Adrenal gland (tissue), 7 donors: ENCODE measurements at regions not wholly inside any gene's neighbourhood (a gene's known extent, or its start where the extent isn't known, plus 50 kb on each side); places are given as distances from the start of the nearest gene placed in this dataset.

Source experiments
- DNase-seq, 7 donors: peaks; one replicate each; pipeline ENCODE4 v3.0.0-alpha.2; 2019 to 2020
- H3K27ac ChIP-seq, 5 donors: fragments of 200-600 bp; sonication (generic) in 4 of 5; 1 replicate in 3 of 5; 2 replicates in 2 of 5; pipeline versions ENCODE4 v1.5.1 to v1.8.0; 2016 to 2020; ENCODE audit warnings: mild to moderate bottlenecking in 1 of 5
- H3K27me3 ChIP-seq: fragments of 200-600 bp; 2 replicates; pipeline ENCODE4 v1.8.0; 2021
- H3K36me3 ChIP-seq, 2 donors: fragments of 200-600 bp; replicated peaks in 1 of 2; 1 replicate in 1 of 2; 2 replicates in 1 of 2; pipeline versions ENCODE4 v1.5.1 to v1.8.0; 2018 to 2022
- H3K4me1 ChIP-seq, 2 donors: fragments of 200-600 bp; replicated peaks in 1 of 2; 1 replicate in 1 of 2; 2 replicates in 1 of 2; pipeline versions ENCODE4 v1.5.1 to v1.8.0; 2018 to 2021
- H3K4me3 ChIP-seq, 4 donors: fragments of 200-600 bp; sonication (generic) in 3 of 4; one replicate each; pipeline ENCODE4 v1.5.1; 2016 to 2018
- H3K9me3 ChIP-seq, 3 donors: fragments of 200-600 bp; sonication (generic) in 1 of 3; replicated peaks in 1 of 3; 1 replicate in 2 of 3; 2 replicates in 1 of 3; pipeline versions ENCODE4 v1.5.1 to v1.8.0; 2016 to 2021
- CTCF ChIP-seq, 6 experiments: fragments of 450-650 bp in 4 of 6; fragments of 200-600 bp in 2 of 6; sonication (generic) in 1 of 6; IDR thresholded peaks; 1 replicate in 5 of 6; 2 replicates in 1 of 6; pipeline versions ENCODE4 v1.5.1 to v1.8.0; 2016 to 2021; ENCODE audit warnings: antibody characterized with exemption in 6 of 6, mild to moderate bottlenecking in 2 of 6, moderate library complexity in 1 of 6
- POLR2A ChIP-seq, 2 donors: fragments of 450-650 bp; IDR thresholded peaks; one replicate each; pipeline ENCODE4 v1.6.1; 2017; ENCODE audit warnings: antibody characterized with exemption in 2 of 2, mild to moderate bottlenecking in 2 of 2, moderate library complexity in 1 of 2
- intact Hi-C, 2 donors: fragments of 100-400 bp; cut with DNase I; formaldehyde crosslinking; loops; one replicate each; pipeline versions ENCODE4 v1.14.1 to v1.15.0; 2022 to 2023
- small RNA-seq, 2 donors: library from RNA; depleted of rRNA; stranded (forward); fragments of <200 nt; gene quantifications; one replicate each; pipeline ENCODE3, GENCODE V24; 2016
- donor health status: DM: yes; HTN: yes; CAD: no.
- donor health status: DM: no; HTN: no; CAD: no.
- donor health status: DM: no; HTN: no; CAD: no.

GRCh38 chr5:153437251-153437650 is 53.2 kb upstream of the GRIA1 start:
- no peak overlapping the region for H3K27ac ChIP-seq

GRCh38 chr5:153439130-153439529 is 51.3 kb upstream of the GRIA1 start:
- TF ChIP-seq POLR2A (IDR thresholded peaks at IDR 0.05) (no peak), CTCF (IDR thresholded peaks at IDR 0.05) (no peak)
- H3K4me3 ChIP-seq, result no peak overlapping the region
- DNase-seq, result no peak
- intact Hi-C loops, result no loop called here
- H3K4me1 ChIP-seq, result no peaks in the 10 kb centered on the region
- H3K9me3 ChIP-seq, result no peaks in the 10 kb centered on the region
- H3K27ac ChIP-seq, result no peak overlapping the region
- no peaks in the 10 kb centered on the region for H3K27me3 ChIP-seq
- H3K36me3 ChIP-seq, result no peaks in the 10 kb centered on the region

More at GRCh38 chr5:153437251-153437650, 53.2 kb upstream of the GRIA1 start:
- H3K4me1 ChIP-seq, result no peaks in the 10 kb centered on the region
- no peaks in the 10 kb centered on the region for H3K9me3 ChIP-seq
- H3K36me3 ChIP-seq, result no peaks in the 10 kb centered on the region
- no peak overlapping the region for H3K4me3 ChIP-seq
- intact Hi-C loops, result no loop called here
- H3K27me3 ChIP-seq, result no peaks in the 10 kb centered on the region
- DNase-seq, result no peak
- TF ChIP-seq POLR2A (IDR thresholded peaks at IDR 0.05) (no peak), CTCF (IDR thresholded peaks at IDR 0.05) (no peak)

Small RNA genes in the stretch of these regions (small RNA-seq; reads per million reads assigned to genes)
- gene AC008571.1, result 0 reads per million in 2 donors
